ENCODE measurements at regions not wholly inside any gene's neighbourhood (a gene's known extent, or its start where the extent isn't known, plus 50 kb on each side); places are given as distances from the start of the nearest gene placed in this dataset.

GRCh38 chr9:121598965-121599871 lies 52.2 kb upstream of the DAB2IP start:
- Mint-ChIP-seq H3K27me3 (peaks cover 48 to 87% (median 75%) of the 10 kb centered on the region in 3 donors), H3K36me3 (peaks cover 6 to 8% of the 10 kb centered on the region in 2 donors)

GRCh38 chr9:121599872-121600585 lies 51.4 kb upstream of the DAB2IP start:
- H3K27ac Mint-ChIP-seq = no peak overlapping the region
- H3K36me3 Mint-ChIP-seq = peaks cover 6 to 8% of the 10 kb centered on the region in 2 donors
- ATAC-seq (ENCODE audit: low read depth in 2 of 2) (no peak), DNase-seq (no peak)
- H3K9me3 Mint-ChIP-seq = peaks cover 0 to 18% (median 9%) of the 10 kb centered on the region in 7 donors
- H3K4me1 Mint-ChIP-seq = peaks cover 7 to 14% (median 13%) of the 10 kb centered on the region in 3 donors
- H3K27me3 Mint-ChIP-seq = peaks cover 46 to 84% (median 74%) of the 10 kb centered on the region in 3 donors
- peak overlapping the region in 3 of 8 donors; percentile 31 to 62 (median 39) for H3K4me3 Mint-ChIP-seq

More at GRCh38 chr9:121598965-121599871, 52.2 kb upstream of the DAB2IP start:
- peak overlapping the region in 3 of 8 donors; percentile 30 to 68 (median 66) for H3K4me3 Mint-ChIP-seq
- DNase-seq (no peak), ATAC-seq (ENCODE audit: low read depth in 2 of 2) (no peak)
- H3K4me1 Mint-ChIP-seq = peaks cover 7 to 14% (median 13%) of the 10 kb centered on the region in 3 donors
- H3K9me3 Mint-ChIP-seq = peaks cover 0 to 18% (median 10%) of the 10 kb centered on the region in 7 donors
- H3K27ac Mint-ChIP-seq = no peak overlapping the region

GRCh38 chr9:121601194-121601593 lies 50.2 kb upstream of the DAB2IP start:
- H3K27ac Mint-ChIP-seq = no peak overlapping the region
- no peak overlapping the region for H3K4me3 Mint-ChIP-seq
- ATAC-seq (ENCODE audit: low read depth in 2 of 2) = no peak
- H3K27me3 Mint-ChIP-seq = peaks cover 45 to 73% (median 67%) of the 10 kb centered on the region in 3 donors
- H3K36me3 Mint-ChIP-seq = peaks cover 6 to 8% of the 10 kb centered on the region in 2 donors
- H3K9me3 Mint-ChIP-seq = peaks cover 0 to 18% (median 9%) of the 10 kb centered on the region in 7 donors
- DNase-seq = no peak
- peaks cover 7 to 14% (median 13%) of the 10 kb centered on the region in 3 donors for H3K4me1 Mint-ChIP-seq

All from naive B cell (primary cell).